Ovary (tissue), 7 donors: ENCODE measurements at regions not wholly inside any gene's neighbourhood (a gene's known extent, or its start where the extent isn't known, plus 50 kb on each side); places are given as distances from the start of the nearest gene placed in this dataset.

Experiments
- DNase-seq, 5 donors: peaks; one replicate each; pipeline ENCODE4 v3.0.0-alpha.2; 2019 to 2020
- H3K27ac ChIP-seq, 2 donors: fragments of 200-600 bp; one replicate each; pipeline versions ENCODE4 v1.5.1 to v1.8.0; 2019 to 2022
- H3K27me3 ChIP-seq: fragments of 200-600 bp; one replicate; pipeline ENCODE4 v1.8.0; 2022
- H3K36me3 ChIP-seq: fragments of 200-600 bp; sonication (generic); one replicate; pipeline ENCODE4 v1.5.1; 2019
- H3K4me1 ChIP-seq: one replicate; pipeline ENCODE4 v1.8.1; 2013; ENCODE audit warnings: mild to moderate bottlenecking, moderate library complexity; ENCODE audit not compliant: insufficient read depth
- H3K4me3 ChIP-seq: fragments of 200-600 bp; sonication (generic); one replicate; pipeline ENCODE4 v1.5.1; 2017
- H3K9me3 ChIP-seq, 2 donors: fragments of 200-600 bp in 1 of 2; sonication (generic) in 1 of 2; one replicate each; pipeline versions ENCODE4 v1.5.1 to v1.8.1; 2013 to 2019; ENCODE audit warnings: mild to moderate bottlenecking in 1 of 2, moderate library complexity in 1 of 2
- EP300 ChIP-seq: sonication (generic); formaldehyde crosslinking; IDR thresholded peaks from one replicate; pipeline ENCODE4 v1.6.1; 2017; ENCODE audit warnings: antibody characterized with exemption
- POLR2A ChIP-seq: fragments of 450-650 bp; IDR thresholded peaks from one replicate; pipeline ENCODE4 v1.6.1; 2017; ENCODE audit warnings: antibody characterized with exemption, mild to moderate bottlenecking, moderate library complexity
- WGBS, 3 donors: extraction: QIAGEN DNeasy Blood & Tissue Kit in 1 of 3; methylation state at CpG; one replicate each; pipeline versions ENCODE4 v1.1.5 to v1.1.7; 2013 to 2017; 5-methylcytosine and 5-hydroxymethylcytosine counted together
- intact Hi-C, 4 donors: fragments of 100-400 bp; cut with DNase I; formaldehyde crosslinking; loops; one replicate each; pipeline versions ENCODE4 v1.11.0 to v1.15.1; 2022 to 2023
- TF ChIP-seq, protein P1 (sequence below), 3 donors: fragments of 450-650 bp in 2 of 3; fragments of 200-600 bp in 1 of 3; IDR thresholded peaks; one replicate each; pipeline versions ENCODE4 v1.5.1 to v1.8.0; 2016 to 2022; ENCODE audit warnings: antibody characterized with exemption in 3 of 3, mild to moderate bottlenecking in 1 of 3
- donor health status: DM: no; HTN: no; CAD: no; lungs with moderate emphysema.
- donor health status: DM: no; HTN: no; CAD: no.
- donor health status: Bipolar disorder and iron deficiency.
- donor health status: DM: no; HTN: no; CAD: no.
- donor health status: DM: yes; HTN: yes; CAD: no.

DNA sequence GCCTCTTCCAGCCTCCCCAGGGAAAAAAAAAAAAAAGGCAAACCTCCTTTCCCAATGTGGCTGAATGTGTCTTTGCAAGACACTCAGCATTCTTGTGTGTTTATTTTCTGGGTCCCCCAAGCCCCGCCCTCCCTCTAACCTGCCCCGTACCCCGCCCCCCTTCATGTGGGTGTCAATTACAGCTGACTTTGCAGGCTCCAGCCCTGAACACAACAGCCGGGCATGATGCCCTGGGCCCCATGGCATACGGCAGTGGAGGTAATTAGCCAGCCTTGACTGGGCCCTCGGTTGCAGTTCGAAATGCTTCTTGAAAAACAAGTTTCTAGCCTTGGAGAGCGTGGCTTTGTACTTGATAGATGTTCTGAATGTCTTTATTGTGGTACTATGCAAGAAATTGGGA is 354.7 kb upstream of the RBFOX1 start:
- Histone ChIP-seq H3K27ac (no peak overlapping the region), H3K36me3 (no peaks in the 10 kb centered on the region), H3K9me3 (no peaks in the 10 kb centered on the region), H3K27me3 (no peaks in the 10 kb centered on the region), H3K4me1 (peaks cover 2% of the 10 kb centered on the region), H3K4me3 (no peak overlapping the region)
- intact Hi-C loops = no loop called here
- no peak for DNase-seq
- 68 to 71% (median 69%) methylated on average over 8 of the region's 8 CpGs for WGBS, 3 donors
- TF ChIP-seq EP300 = no peak
- TF ChIP-seq, protein P1, sequence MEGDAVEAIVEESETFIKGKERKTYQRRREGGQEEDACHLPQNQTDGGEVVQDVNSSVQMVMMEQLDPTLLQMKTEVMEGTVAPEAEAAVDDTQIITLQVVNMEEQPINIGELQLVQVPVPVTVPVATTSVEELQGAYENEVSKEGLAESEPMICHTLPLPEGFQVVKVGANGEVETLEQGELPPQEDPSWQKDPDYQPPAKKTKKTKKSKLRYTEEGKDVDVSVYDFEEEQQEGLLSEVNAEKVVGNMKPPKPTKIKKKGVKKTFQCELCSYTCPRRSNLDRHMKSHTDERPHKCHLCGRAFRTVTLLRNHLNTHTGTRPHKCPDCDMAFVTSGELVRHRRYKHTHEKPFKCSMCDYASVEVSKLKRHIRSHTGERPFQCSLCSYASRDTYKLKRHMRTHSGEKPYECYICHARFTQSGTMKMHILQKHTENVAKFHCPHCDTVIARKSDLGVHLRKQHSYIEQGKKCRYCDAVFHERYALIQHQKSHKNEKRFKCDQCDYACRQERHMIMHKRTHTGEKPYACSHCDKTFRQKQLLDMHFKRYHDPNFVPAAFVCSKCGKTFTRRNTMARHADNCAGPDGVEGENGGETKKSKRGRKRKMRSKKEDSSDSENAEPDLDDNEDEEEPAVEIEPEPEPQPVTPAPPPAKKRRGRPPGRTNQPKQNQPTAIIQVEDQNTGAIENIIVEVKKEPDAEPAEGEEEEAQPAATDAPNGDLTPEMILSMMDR (IDR thresholded peaks at IDR 0.05) = no peak
- TF ChIP-seq POLR2A = no peak

DNA sequence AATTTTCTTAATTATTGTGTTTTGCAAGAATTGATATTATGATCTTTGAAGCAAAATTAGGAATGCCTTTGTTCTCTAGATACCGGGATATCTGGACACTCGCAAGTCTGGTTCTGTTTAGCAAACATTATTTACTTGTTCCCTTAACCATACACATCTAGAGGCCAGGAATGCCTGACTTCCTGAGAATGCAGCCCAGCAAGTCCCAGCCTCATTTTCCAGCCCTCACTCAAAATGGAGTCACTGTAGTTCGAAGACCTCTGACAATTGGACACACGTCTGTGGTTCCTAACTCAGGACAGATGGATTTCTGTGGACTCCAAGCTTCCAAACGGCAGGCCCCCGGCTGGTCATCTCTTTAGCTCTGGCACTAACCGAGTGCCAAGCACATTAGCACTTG is 355.4 kb upstream of the RBFOX1 start:
- DNase-seq = no peak
- WGBS, 3 donors = 52 to 76% (median 66%) methylated on average over 7 of the region's 7 CpGs
- no peaks in the 10 kb centered on the region for H3K27me3 ChIP-seq

DNA sequence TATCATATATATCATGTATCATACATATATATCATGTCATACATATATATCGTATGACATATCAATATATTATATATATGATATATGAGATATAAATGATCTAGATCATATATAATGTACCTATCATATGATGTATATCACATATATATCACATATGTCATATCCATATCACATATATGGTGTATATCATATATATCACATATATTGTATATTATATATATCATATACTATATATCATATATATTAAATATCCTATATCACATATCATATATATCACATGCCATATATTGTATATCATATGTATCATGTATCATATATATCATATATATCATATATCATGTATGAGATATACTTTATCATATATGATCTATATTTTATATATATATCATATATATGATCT is 355.9 kb upstream of the RBFOX1 start:
- TF ChIP-seq, protein P1 (IDR thresholded peaks at IDR 0.05) = no peak
- TF ChIP-seq POLR2A = no peak
- TF ChIP-seq EP300 = no peak
- DNase-seq = no peak
- WGBS, 3 donors = 91 to 97% (median 96%) methylated on average over 1 of the region's 1 CpG
- H3K36me3 ChIP-seq = no peaks in the 10 kb centered on the region
- peaks cover 2% of the 10 kb centered on the region for H3K4me1 ChIP-seq
- no peaks in the 10 kb centered on the region for H3K9me3 ChIP-seq
- no peak overlapping the region for H3K4me3 ChIP-seq
- no peaks in the 10 kb centered on the region for H3K27me3 ChIP-seq
- H3K27ac ChIP-seq = no peak overlapping the region
- intact Hi-C loops = no loop called here

More for the DNA sequence above, 355.4 kb upstream of the RBFOX1 start:
- Histone ChIP-seq H3K4me3 (no peak overlapping the region), H3K9me3 (no peaks in the 10 kb centered on the region), H3K36me3 (no peaks in the 10 kb centered on the region), H3K27ac (no peak overlapping the region), H3K4me1 (peaks cover 2% of the 10 kb centered on the region)
- intact Hi-C loops = no loop called here
- no peak for TF ChIP-seq EP300
- TF ChIP-seq POLR2A = no peak
- TF ChIP-seq, protein P1 (IDR thresholded peaks at IDR 0.05) = no peak

DNA sequence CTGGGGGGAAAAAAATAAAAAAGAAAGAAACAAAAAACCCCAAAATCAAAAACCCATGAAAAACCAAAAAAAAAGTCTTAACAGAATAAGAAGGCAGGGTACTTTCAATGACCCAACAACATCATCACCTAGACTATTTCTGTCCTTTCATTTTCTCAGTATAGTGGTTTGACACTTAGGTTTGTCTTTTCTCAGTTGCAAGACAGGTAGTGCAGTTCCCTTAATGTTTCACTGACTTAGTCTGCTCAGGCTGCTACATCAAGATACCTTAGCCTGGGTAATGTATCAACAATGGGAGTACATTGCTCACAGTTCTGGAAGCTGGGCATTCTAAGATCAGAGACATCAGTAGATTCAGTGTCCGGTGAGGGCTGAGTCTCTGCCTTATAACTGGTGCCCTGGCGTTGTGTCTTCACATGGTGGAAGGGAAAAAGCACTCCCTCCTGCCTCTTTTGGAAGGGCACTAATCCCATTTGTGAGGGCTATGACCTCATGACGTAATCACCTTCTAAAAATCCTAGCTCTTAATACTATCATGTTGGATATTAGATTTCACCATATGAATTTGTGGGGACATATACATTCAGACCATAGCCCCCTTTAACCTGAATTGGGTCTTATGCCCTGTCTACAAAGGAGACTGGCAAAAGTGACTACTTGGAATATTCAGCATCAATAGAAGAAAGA is 362.3 kb upstream of the RBFOX1 start:
- Histone ChIP-seq H3K4me1 (no peaks in the 10 kb centered on the region), H3K4me3 (no peak overlapping the region), H3K27ac (no peak overlapping the region), H3K9me3 (no peaks in the 10 kb centered on the region), H3K27me3 (no peaks in the 10 kb centered on the region), H3K36me3 (no peaks in the 10 kb centered on the region)
- WGBS, 3 donors = 88 to 92% (median 90%) methylated on average over 3 of the region's 3 CpGs
- TF ChIP-seq EP300 = no peak
- TF ChIP-seq POLR2A = no peak
- TF ChIP-seq, protein P1 (IDR thresholded peaks at IDR 0.05) = no peak
- intact Hi-C loops = no loop called here
- no peak for DNase-seq
